GM18520 (cell line): ENCODE measurements at regions not wholly inside any gene's neighbourhood (a gene's known extent, or its start where the extent isn't known, plus 50 kb on each side); places are given as distances from the start of the nearest gene placed in this dataset.
"Not testable (repeated sequence)": the region's sequence is repeated elsewhere in the genome, so short reads cannot be mapped to it uniquely, and the experiment has no call there.

Source experiments
- ATAC-seq: cut with Tn5 transposase; IDR thresholded peaks from one replicate; pipeline ENCODE4 v1.9.1; 2021; ENCODE audit not compliant: unreplicated experiment

DNA sequence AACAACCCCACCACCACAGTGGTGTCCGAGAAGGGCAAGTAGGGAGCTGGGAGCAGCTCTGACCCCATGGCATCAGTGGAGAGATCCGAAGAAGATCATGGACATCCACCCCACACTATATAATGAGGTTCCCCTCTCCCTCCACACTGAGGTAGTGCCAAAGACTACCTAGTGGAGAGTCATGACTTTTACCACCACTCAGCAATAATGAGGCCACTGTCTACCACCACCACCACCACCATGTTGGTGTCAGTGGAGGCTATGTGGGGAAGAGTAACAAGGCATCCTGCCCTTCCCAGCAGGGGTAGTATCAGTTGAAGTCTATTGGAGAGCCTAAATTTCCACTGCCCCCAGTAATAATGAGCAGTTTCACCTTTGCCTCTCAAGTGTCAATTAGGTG lies 321.7 kb upstream of the ZC3H15 start:
- ATAC-seq, result no peak

DNA sequence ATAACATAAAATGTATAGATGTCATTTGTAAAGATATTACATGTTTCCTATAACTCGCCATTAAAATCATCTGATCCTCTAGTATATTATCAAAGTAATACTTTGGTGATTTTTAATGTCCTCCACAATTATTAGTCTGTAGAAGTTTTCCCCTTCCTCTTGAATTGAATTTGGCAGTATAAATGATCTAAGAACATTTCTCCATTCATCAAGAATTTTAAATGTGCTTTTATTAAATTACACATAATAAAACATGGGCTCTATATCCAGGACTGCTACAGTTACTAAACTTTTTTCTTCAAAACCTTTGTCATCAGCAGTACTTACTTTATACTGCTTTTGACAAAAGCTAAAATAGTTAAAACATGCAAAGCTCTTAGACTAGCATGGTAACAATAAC lies 315.4 kb upstream of the ZC3H15 start:
- no peak for ATAC-seq

DNA sequence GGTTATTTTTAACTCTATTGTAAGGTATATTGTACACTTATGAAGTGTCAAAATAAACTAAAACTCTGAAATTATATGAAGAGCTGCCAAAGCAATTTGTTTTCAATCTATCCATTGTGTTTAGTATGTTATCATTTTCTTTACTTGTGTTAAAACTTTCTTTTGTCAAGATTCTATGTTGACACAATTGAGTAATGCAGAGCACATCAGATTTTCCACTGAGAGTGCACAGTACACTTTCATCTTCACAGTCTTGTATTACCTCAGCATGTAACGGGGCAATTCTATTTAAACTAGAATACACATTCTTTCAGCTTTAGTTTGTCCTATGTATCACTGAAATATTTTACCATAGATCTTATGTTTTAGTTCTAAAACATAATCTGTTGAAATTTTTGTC lies 304.4 kb upstream of the ZC3H15 start:
- no peak for ATAC-seq

DNA sequence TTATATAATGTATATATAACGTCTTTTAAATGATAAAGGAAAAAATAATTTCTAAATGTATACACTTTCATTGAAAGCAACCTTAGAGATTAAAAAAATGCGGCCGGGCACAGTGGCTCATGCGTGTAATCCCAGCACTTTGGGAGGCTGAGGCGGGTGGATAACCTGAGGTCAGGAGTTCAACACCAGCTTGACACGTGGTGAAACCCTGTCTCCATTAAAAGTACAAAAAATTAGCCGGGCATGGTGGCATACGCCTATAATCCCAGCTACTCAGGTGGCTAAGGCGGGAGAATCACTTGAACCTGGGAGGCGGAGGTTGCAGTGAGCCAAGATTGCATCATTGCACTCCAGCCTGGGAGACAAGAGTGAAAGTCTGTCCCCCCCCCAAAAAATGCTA lies 303.7 kb upstream of the ZC3H15 start:
- not testable (repeated sequence) for ATAC-seq

DNA sequence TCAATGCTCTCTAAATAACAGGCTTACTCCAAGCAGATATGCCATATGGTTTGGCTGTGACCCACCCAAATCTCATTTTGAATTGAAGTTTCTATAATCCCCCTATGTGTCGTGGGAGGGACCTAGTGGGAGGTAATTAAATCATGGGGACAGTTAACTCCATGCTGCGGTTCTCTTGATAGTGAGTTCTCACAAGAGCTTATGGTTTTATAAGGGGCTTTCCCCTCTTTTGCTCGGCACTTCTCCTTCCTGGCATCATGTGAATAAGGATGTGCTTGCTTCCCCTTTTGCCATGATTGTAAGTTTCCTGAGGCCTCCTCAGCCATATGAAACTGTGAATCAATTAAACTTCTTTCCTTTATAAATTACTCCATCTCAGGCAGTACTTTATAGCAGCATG lies 302.7 kb upstream of the ZC3H15 start:
- ATAC-seq, result no peak

DNA sequence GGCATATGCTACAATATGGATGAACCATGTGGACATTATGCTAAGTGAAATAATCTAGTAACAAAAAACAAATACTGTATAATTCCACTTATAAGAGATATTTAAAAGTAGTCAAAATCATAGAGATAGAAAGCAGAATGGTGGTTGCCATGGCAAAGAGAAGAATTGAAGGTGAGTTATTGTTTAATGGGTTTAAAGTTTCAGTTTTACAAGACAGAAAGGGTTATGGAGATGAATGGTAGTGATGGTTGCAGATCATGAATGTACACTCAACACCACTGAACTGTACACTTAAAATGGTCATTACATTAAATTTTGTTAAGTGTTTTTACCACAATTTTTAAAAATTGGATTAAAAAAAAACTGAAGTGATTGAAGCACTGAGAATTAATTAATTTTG lies 298.2 kb upstream of the ZC3H15 start:
- no peak for ATAC-seq

DNA sequence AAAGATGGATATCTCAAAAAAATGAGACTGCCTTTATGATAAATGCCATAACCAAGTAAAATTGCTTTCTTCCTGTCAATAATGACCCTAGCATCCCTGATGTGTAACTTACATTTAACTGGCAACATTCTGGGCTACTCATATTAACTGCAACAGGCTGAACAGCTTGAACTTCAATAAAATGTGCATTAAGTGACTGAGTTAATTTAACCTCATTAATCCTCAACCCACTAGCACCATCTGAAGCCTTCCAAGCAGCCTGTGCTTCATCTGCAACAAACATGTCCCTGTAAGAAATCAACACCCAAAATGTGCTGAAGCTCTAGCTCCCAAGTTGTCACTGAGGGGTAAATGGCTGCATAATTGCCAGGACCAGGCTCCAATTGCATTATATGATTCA lies 296.2 kb upstream of the ZC3H15 start:
- ATAC-seq, result no peak

DNA sequence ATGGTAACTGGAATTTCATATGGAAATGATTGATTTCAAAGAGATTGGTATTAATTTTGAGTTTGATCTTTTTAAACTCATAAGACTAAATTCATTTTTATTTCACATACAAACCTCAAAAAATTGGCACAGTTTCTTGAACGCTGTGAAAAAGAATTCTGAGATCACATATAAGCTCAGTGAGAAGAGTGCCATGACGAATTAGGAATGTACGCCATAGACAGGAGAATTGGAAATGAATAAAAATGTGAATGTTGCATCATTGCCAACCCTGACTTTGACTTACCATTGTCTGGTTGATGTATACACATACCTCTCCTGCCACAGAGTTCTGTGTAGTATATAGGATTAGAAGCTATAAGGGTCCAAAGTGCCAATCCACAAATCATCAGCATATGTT lies 290.4 kb upstream of the ZC3H15 start:
- no peak for ATAC-seq

DNA sequence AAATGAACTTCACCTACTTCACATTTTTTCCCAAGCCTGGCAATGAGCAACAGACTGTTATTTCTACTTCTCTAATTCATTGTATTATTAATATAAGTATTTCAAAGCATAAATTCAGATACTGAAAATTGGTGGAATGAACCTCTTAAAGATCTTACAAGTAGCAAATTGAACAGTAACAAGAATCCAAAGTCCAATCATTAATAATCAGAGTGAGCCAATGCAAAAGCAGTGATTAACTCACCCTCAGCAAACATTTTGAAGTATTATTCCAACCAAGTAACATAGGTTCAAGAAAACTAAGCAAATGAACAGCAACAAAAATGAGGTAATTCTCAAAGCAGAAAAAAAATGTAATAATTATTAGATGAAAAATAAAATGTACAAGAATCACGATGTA lies 288.1 kb upstream of the ZC3H15 start:
- ATAC-seq, result no peak

DNA sequence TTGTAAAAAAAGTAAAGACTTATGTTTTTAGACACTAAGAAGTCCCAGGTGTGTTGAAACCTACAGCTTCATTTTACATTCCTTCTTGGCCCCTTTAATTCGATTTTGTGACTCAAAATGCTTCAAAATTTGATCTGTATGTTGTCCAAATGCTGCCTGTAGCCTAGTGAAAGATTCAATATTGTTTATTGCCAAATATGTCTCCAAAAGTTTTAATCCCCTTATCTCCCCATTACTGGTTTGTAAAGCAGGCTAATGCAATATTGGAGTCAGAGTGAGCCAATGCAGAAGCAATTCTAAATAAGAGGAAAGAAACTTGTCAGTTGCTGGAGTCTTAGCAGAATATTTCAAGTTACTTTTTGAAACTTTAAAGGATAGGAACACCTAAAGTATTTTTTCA lies 287.0 kb upstream of the ZC3H15 start:
- no peak for ATAC-seq

DNA sequence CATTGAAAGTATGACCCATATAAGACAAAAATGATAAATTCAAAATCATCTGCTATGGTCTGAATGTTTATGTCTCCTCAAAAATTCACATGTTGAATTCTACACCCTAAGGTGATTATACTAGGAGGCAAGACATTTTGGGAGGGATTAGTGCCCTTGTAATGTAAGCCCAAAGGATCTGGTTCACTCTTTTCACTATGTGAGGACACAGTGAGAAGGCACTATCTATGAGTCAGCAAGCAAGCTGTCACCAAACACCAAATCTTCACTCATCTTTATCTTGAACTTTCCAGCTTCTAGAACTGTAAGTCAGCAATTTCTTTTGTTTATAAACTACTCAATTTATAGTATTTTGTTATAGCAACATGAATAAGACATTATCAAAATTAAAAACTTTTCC lies 284.7 kb upstream of the ZC3H15 start:
- no peak for ATAC-seq

DNA sequence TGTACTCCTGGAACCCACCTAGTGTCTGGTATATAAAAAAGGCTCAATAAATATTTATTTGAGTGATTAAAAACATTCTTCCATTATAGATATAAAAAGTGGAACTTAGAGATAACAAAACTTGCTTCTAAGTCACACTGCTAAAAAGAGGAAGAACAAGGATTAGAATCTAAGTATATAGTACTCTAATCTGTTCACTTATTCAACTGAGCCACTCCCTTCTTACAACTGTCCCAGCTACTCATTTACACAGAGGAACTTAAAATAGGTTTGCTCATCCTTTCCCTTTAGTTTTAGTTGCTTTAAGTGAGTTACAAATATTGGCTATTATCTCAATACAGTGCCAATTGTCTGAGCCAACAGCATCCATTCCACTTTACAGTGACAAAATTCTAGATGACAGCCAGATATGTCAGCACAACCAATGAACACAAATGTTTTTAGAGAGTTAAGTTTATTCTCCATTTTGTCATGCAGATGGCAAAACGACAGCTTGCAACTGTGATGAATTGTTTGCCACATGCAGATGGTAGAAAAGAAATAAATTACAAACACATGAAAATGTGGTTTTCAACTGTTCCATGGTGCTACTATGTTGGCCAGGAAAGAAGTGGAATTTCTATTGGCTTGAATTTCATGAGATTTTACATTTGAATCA lies 280.7 kb upstream of the ZC3H15 start:
- ATAC-seq, result no peak

DNA sequence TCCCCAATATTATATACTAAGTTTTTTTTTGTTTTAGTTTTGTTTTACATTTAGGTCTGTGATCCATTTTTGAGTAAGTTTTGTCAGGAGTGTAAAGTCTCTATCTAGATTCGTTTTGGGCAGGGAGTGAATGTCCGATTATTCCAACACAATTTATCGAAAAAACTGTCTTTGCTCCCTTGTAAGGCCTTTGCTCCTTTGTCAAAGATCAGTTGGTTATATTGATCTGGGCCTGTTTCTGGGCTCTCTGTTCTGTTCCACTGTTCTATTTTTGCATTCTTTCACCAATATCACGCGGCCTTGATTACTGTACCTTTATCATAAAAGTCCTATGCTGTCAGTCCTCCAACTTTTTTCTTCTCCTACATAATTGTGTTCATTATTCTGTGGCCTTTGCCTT lies 276.5 kb upstream of the ZC3H15 start:
- ATAC-seq, result no peak

DNA sequence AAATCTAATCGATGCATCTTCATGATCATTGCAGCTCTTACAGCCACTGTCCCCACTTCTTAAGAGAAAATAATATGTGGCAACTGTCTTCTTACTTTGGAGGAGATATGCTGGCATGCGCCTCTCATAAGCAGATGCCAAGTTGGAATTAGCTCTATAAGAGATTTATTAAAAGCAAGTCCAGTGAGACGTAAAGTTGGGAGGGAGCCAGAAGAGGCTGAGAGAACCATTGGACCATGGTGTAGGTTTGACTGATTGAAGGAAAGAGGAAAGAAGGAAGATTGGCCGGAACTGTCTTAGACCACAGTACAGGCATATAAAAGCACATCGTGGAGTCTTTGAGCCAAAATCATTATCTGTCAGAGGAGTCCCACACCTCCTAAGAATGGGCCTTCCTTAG lies 265.7 kb upstream of the ZC3H15 start:
- no peak for ATAC-seq

DNA sequence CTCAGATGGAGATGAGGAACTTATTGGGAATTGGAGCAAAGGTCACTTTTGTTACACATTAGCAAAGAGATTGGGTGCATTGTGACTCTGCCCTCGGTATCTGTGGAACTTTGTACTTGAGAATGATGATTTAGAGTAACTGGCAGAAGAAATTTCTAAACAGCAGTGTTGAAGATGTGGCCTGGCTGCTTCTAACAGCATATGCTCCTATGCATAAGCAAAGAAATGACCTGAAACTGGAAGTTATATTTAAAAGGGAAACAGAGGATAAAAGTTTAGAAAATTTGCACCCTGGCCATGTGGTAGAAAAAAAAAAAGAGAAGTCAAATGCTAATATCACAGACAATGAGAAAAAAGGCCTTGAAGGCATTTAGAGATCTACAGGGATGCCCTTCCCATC lies 256.8 kb upstream of the ZC3H15 start:
- ATAC-seq, result no peak

DNA sequence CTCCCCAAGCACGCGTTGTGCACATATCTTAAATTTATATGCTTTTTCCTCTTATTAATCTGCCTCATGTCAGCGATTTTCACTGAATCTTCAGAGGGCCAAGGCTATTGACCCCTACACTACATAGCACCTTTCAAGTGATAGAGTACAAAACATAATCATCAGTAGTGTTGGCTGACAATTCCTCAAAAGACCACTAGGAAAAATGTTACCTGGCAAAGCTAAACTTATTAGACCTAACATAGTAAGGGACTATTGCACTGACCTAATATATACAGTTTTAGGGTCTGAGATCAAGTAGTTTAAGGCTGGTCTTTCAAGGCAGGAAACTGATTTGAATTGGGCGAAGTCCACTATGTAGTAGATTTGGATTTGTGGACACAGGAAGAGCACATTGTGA lies 244.2 kb upstream of the ZC3H15 start:
- no peak for ATAC-seq

DNA sequence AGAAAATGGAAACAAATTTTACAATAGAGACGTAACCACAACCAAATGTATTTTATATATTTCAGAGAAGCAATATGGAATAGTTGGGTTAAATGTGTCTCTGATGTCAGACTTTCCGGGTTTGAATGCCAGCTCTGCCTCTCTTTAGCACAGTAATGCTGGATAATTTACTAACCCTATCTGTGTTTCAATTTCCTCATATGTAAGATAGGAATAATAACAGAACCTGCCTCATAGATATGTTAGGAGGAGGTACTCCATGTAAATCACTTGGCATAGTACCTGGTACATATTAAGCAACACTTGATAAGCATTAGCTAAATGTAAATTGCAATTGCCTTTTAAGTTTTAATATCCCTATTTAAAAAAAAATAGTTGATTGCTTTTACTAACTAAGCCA lies 231.3 kb upstream of the ZC3H15 start:
- ATAC-seq, result no peak

DNA sequence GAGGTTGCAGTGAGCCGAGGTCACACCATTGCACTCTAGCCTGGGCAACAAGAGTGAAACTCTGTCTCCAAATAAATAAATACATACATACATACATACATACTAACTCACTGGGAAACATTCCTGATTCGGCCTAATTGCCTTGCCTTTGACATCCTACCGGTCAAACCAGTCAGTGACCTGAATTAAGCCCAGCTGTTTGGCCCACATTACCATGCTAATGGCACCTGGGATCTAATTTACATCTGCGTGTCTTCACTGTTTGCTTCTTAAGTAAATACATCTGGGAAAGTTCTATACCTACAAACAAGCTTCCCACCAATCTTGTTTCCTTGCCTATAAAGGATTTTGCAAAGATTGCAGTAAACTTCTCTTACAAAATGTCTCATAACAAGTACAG lies 230.2 kb upstream of the ZC3H15 start:
- ATAC-seq, result no peak

DNA sequence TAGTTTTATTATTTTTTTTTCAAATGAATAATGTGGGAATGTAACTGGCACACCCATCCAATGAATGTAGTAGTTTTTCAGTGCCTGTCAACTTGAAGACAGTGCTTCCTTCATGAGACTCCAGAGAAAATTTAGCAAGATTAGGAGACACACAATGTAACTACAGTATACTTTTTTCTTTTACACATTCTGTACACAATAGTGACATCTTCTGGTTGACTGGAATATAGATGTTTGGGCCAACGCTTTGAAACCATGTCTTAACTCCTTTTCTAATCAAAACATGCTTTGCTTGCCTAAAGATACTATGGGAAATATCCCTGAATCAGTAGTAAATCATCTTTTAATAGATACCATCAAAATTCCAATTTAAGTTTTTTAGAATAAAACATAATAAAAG lies 229.5 kb upstream of the ZC3H15 start:
- no peak for ATAC-seq

DNA sequence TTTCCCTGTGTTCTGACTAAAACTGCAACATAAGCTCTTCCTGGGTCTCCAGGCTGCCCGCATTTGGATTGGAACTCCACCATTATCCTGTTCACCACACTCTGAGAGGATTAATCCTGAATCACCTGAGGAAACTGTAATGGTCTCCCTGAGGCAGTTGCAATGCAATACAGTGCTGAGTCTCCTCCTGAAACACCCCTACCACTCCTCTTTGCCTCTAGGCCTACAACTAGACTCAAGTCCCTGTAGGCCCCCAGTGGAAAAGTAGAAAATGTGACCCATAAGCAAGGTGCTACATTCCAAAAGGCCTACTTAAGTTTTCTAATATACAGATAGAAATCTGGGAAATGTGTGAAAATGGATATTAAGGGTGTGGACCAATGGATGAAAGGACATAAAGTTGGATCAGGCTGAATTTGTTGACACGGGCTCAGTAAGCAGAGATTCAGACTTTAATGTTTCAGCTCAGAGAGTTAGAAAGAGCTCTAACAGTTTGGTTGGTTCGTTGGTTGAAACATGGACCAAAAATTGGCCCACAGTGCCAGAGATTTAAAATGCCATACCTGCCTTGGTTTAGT lies 222.3 kb upstream of the ZC3H15 start:
- ATAC-seq, result no peak

DNA sequence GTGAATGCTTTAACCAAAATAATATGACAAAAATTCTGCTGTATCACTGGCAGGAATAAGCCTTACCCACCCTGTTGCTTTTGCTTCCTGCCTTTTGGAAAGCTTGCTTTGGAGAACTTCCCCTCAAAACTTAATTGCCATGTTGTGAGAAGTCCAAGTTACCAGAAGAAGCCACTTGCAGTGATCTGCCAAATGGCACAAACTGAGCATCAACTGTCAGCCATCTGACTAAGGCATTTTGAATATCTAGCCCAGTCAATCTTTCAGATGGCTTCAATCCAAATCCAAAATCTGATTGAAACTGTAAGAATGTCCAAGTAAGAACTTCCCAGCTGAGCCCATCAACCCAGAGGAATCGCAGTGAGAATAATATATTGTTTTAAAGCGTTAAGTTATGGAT lies 216.5 kb upstream of the ZC3H15 start:
- no peak for ATAC-seq

DNA sequence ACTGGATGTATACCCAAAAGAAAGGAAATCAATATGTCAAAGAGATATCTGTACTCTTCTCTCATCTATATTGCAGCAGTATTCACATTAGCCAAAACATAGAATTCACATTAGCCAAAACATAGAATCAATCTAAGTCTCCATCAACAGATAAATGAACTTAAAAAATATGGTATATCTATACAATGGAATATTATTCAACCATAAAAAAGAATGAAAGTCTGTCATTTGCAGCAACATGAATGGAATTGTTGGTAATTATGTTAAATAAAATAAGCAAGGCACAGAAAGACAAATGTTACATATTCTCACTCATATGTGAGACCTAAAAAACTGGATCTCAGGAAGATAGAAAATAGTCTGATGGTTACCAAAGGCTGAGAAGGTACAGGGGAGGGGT lies 212.1 kb upstream of the ZC3H15 start:
- no peak for ATAC-seq

DNA sequence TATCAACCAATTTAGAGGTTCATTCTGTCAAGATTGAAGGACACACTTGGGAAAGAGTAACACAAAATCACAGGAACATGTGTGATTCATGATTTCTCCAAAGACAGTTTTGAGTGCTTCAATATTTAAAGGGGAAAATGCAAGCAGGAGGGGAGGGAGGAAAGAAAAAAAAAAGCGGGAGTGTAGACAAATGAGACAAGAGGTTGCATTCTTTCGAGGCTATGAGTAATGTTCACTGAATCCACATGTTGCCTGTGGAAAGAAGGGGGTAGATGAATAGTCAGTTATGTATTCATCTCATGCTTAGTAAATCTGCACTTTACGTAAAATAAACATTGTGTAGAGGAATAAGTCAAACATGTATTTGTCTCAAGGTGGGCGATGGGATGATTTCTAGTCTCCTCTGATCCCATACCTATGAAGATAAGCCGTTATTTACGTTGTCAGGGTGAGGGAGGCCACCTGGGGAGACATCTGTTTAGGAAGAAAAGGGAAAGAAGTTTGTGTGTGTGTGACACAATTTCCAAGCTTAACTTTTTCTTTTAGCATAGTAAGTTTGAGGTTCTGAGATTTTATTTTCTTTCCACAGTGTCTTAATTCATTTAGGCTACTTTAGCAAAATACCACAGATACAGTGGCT lies 211.0 kb upstream of the ZC3H15 start:
- ATAC-seq, result no peak
